22Rv1 (cell line): ENCODE measurements at regions not wholly inside any gene's neighbourhood (a gene's known extent, or its start where the extent isn't known, plus 50 kb on each side); places are given as distances from the start of the nearest gene placed in this dataset.

ENCODE experiments used
- H3K27ac ChIP-seq: fragments of 450-650 bp; 2 replicates; pipeline ENCODE4 v1.5.1; 2017
- ZFX ChIP-seq: fragments of 450-650 bp; IDR thresholded peaks from 2 replicates; pipeline ENCODE4 v1.6.1; 2017; ENCODE audit warnings: antibody characterized with exemption, borderline replicate concordance
- TF ChIP-seq, protein P1 (sequence below): fragments of 450-650 bp; IDR thresholded peaks from 2 replicates; pipeline ENCODE4 v1.5.1; 2017; ENCODE audit warnings: mild to moderate bottlenecking

- H3K27ac ChIP-seq = peak overlapping the region; percentile 56
- TF ChIP-seq ZFX = no peak
- TF ChIP-seq, protein P1, sequence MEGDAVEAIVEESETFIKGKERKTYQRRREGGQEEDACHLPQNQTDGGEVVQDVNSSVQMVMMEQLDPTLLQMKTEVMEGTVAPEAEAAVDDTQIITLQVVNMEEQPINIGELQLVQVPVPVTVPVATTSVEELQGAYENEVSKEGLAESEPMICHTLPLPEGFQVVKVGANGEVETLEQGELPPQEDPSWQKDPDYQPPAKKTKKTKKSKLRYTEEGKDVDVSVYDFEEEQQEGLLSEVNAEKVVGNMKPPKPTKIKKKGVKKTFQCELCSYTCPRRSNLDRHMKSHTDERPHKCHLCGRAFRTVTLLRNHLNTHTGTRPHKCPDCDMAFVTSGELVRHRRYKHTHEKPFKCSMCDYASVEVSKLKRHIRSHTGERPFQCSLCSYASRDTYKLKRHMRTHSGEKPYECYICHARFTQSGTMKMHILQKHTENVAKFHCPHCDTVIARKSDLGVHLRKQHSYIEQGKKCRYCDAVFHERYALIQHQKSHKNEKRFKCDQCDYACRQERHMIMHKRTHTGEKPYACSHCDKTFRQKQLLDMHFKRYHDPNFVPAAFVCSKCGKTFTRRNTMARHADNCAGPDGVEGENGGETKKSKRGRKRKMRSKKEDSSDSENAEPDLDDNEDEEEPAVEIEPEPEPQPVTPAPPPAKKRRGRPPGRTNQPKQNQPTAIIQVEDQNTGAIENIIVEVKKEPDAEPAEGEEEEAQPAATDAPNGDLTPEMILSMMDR = no peak
Measured at GRCh38 chr11:42054351-42054900, 595.0 kb upstream of the LRRC4C start.

DNA sequence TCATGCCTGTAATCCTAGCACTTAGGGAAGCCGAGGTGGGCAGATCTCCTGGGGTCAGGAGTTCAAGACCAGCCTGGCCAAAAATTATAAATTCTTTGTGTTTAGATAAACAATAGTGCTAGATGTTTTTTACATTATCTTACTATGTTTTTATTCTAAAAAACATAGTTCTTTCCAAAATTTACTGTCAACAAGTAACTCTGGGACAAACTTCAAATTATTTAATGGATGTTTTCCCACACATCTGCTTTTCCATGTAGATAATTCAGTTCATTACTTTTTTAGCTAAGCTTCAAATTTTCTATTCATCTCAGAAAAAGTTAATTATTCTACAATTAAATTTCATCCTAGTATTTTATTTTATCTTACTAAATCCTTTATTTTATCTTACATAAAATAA lies 596.2 kb upstream of the LRRC4C start:
- TF ChIP-seq, protein P1 = no peak
- TF ChIP-seq ZFX = no peak
- H3K27ac ChIP-seq = no peak overlapping the region

GRCh38 chr11:42058794-42059193 lies 599.3 kb upstream of the LRRC4C start:
- TF ChIP-seq ZFX = no peak
- TF ChIP-seq, protein P1 = no peak

DNA sequence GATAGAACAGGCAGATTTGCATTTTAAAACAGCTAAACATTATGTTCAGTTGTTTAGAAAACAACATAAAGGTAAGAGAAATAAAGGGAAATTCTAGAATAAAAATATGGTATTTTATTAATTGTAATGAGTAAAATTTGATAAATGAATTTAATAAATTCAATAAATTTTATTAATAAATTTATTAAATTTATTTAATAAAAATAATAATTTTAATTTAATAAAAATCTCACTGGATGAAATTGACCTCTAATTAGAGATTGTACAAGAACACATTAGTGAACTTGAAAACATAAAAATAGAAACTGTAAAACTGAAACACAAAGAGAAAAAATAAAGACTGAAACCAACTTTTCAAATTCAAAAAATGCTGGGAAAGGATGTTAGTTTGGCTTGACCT lies 605.7 kb upstream of the LRRC4C start:
- TF ChIP-seq ZFX = no peak
- TF ChIP-seq, protein P1 = no peak
- no peak overlapping the region for H3K27ac ChIP-seq

More at GRCh38 chr11:42058794-42059193, 599.3 kb upstream of the LRRC4C start:
- no peak overlapping the region for H3K27ac ChIP-seq

GRCh38 chr11:42066113-42066512 lies 606.7 kb upstream of the LRRC4C start:
- no peak for TF ChIP-seq ZFX
- TF ChIP-seq, protein P1 = no peak
- H3K27ac ChIP-seq = no peak overlapping the region

GRCh38 chr11:42074306-42074705 lies 614.9 kb upstream of the LRRC4C start:
- H3K27ac ChIP-seq = no peak overlapping the region
- TF ChIP-seq, protein P1 = no peak
- no peak for TF ChIP-seq ZFX

- TF ChIP-seq ZFX = no peak
- TF ChIP-seq, protein P1 = no peak
- H3K27ac ChIP-seq = no peak overlapping the region
Measured at GRCh38 chr11:42075180-42075579, 615.7 kb upstream of the LRRC4C start.
